Activated CD8-positive, alpha-beta T cell treated with anti-CD3 and anti-CD28 coated beads for 36 hours (primary cell): ENCODE measurements at regions not wholly inside any gene's neighbourhood (a gene's known extent, or its start where the extent isn't known, plus 50 kb on each side); places are given as distances from the start of the nearest gene placed in this dataset.

Source experiments
- ATAC-seq: fragments of 200-7000 bp; cut with Tn5 transposase; one replicate; pipeline ENCODE4 v1.10.0; 2021; ENCODE audit warnings: mild to moderate bottlenecking, moderate library complexity
- CTCF ChIA-PET: fragments of 350-600 bp; sonication (Branson Sonifier 250); formaldehyde crosslinking; loops from one replicate; lab custom pipeline; 2021; ENCODE audit warnings: antibody characterized with exemption; lab: Charles Lee
- POLR2A ChIA-PET: fragments of 350-600 bp; sonication (Branson Sonifier 250); formaldehyde crosslinking; loops from one replicate; lab custom pipeline; 2021; ENCODE audit warnings: antibody characterized with exemption; lab: Charles Lee
- DNase-seq: peaks from one replicate; pipeline ENCODE4 v3.0.0-alpha.2; 2020
- H3K27ac Mint-ChIP-seq: one replicate; pipeline ENCODE4 v1.8.0; 2021; ENCODE audit warnings: mild to moderate bottlenecking, mixed read lengths
- H3K27me3 Mint-ChIP-seq: one replicate; pipeline ENCODE4 v1.8.0; 2021; ENCODE audit warnings: mixed read lengths
- H3K36me3 Mint-ChIP-seq: one replicate; pipeline ENCODE4 v1.8.0; 2021; ENCODE audit warnings: low read depth, mixed read lengths
- H3K4me1 Mint-ChIP-seq: one replicate; pipeline ENCODE4 v1.8.0; 2021; ENCODE audit warnings: low read depth, mixed read lengths
- H3K4me3 Mint-ChIP-seq: one replicate; pipeline ENCODE4 v1.8.0; 2021; ENCODE audit warnings: mild to moderate bottlenecking, moderate library complexity, mixed read lengths
- H3K9me3 Mint-ChIP-seq: one replicate; pipeline ENCODE4 v1.8.0; 2021; ENCODE audit warnings: mixed read lengths
- CTCF ChIP-seq: fragments of 200-600 bp; IDR thresholded peaks from one replicate; pipeline ENCODE4 v1.8.0; 2022; ENCODE audit warnings: antibody characterized with exemption, mild to moderate bottlenecking
- intact Hi-C: fragments of 100-400 bp; cut with micrococcal nuclease; formaldehyde crosslinking; loops from one replicate; pipeline ENCODE4 v1.10.0; 2022

GRCh38 chr9:21750021-21750735, 52.3 kb upstream of the MTAP start:
- H3K36me3 Mint-ChIP-seq: no peaks in the 10 kb centered on the region
- H3K27ac Mint-ChIP-seq: no peak overlapping the region
- no peak for ATAC-seq
- ChIA-PET POLR2A (interaction anchor here (1.0 kb wide), 1 partner anchor 21 kb away, joined by 4 read pairs; no protein-coding TSS in a partner anchor), CTCF (interaction anchor here (0.9 to 1.0 kb wide), 3 partner anchors 11 to 63 kb away, joined by 3 to 4 read pairs (median 3); no protein-coding TSS in a partner anchor)
- H3K4me3 Mint-ChIP-seq: no peak overlapping the region
- intact Hi-C loops: no loop called here
- TF ChIP-seq CTCF: no peak
- H3K9me3 Mint-ChIP-seq: no peaks in the 10 kb centered on the region
- H3K4me1 Mint-ChIP-seq: no peaks in the 10 kb centered on the region
- H3K27me3 Mint-ChIP-seq: peaks cover 20% of the 10 kb centered on the region
- DNase-seq: no peak

GRCh38 chr9:21751998-21752397, 50.4 kb upstream of the MTAP start:
- no peak for ATAC-seq
- Mint-ChIP-seq H3K36me3 (no peaks in the 10 kb centered on the region), H3K9me3 (no peaks in the 10 kb centered on the region), H3K27me3 (peaks cover 28% of the 10 kb centered on the region), H3K4me1 (no peaks in the 10 kb centered on the region), H3K27ac (no peak overlapping the region), H3K4me3 (no peak overlapping the region)
- intact Hi-C loops: no loop called here
- DNase-seq: no peak
- POLR2A ChIA-PET: no interaction called here
- CTCF ChIA-PET: interaction anchor here (1.0 to 1.4 kb wide), 3 partner anchors 11 to 286 kb away, joined by 3 read pairs; no protein-coding TSS in a partner anchor
- no peak for TF ChIP-seq CTCF
